ENCODE measurements at regions not wholly inside any gene's neighbourhood (a gene's known extent, or its start where the extent isn't known, plus 50 kb on each side); places are given as distances from the start of the nearest gene placed in this dataset.

DNA sequence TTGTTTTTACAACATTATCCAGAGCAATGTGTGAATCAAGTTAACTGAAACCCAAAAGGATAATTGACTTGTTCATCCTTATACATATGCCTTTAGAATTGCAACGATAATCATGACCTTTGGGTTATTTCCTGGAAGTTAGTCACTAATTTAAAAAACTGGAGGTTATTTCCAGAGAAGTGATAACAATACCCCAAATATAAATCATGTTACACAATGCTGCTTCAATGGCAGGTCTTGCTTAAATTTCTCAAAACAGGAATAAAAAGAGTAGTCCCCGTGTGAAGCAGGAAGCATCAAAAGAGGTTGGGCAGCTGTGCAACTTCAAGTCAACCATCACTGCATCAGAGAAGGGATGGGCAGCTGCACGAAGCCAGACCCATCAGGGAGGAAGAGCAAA lies 134.4 kb downstream of the EFNB2 start:
- TF ChIP-seq, protein P1, sequence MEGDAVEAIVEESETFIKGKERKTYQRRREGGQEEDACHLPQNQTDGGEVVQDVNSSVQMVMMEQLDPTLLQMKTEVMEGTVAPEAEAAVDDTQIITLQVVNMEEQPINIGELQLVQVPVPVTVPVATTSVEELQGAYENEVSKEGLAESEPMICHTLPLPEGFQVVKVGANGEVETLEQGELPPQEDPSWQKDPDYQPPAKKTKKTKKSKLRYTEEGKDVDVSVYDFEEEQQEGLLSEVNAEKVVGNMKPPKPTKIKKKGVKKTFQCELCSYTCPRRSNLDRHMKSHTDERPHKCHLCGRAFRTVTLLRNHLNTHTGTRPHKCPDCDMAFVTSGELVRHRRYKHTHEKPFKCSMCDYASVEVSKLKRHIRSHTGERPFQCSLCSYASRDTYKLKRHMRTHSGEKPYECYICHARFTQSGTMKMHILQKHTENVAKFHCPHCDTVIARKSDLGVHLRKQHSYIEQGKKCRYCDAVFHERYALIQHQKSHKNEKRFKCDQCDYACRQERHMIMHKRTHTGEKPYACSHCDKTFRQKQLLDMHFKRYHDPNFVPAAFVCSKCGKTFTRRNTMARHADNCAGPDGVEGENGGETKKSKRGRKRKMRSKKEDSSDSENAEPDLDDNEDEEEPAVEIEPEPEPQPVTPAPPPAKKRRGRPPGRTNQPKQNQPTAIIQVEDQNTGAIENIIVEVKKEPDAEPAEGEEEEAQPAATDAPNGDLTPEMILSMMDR (conservative IDR thresholded peaks at IDR 0.05; ENCODE audit: low read length) = no peak
- no peak for TF ChIP-seq EZH2phosphoT487 (IDR thresholded peaks at IDR 0.05; ENCODE audit: borderline replicate concordance, low read depth, low read length)

All from OCI-LY7 (cell line).